ENCODE measurements at regions not wholly inside any gene's neighbourhood (a gene's known extent, or its start where the extent isn't known, plus 50 kb on each side); places are given as distances from the start of the nearest gene placed in this dataset.

DNA sequence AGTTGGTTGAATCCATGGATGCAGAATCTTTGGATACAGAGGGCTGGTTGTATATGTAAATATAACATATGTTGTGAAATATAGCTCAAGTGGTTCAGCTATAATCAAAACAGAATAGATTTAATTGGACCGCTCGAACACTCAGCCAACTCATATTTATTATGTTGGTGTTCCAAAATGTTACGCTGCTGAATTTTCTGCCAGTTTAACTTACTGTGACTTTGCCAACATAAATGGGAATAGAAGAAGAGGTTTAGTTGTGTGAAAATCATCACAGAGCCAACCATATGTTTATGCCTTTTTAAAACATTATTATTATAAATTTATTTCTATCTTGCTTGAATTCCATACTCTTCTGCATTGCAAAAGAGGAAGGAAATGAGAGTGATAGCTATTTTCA is 178.2 kb upstream of the FBXL7 start:
- TF ChIP-seq, protein P1, sequence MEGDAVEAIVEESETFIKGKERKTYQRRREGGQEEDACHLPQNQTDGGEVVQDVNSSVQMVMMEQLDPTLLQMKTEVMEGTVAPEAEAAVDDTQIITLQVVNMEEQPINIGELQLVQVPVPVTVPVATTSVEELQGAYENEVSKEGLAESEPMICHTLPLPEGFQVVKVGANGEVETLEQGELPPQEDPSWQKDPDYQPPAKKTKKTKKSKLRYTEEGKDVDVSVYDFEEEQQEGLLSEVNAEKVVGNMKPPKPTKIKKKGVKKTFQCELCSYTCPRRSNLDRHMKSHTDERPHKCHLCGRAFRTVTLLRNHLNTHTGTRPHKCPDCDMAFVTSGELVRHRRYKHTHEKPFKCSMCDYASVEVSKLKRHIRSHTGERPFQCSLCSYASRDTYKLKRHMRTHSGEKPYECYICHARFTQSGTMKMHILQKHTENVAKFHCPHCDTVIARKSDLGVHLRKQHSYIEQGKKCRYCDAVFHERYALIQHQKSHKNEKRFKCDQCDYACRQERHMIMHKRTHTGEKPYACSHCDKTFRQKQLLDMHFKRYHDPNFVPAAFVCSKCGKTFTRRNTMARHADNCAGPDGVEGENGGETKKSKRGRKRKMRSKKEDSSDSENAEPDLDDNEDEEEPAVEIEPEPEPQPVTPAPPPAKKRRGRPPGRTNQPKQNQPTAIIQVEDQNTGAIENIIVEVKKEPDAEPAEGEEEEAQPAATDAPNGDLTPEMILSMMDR (IDR thresholded peaks at IDR 0.05), result no peak
- TF ChIP-seq EZH2 (IDR thresholded peaks at IDR 0.05; ENCODE audit: borderline replicate concordance, insufficient read depth, low read depth, low read length, poor library complexity, severe bottlenecking), result no peak
- Histone ChIP-seq H3K4me2 (replicated peaks; ENCODE audit: low read depth, low read length, poor library complexity, severe bottlenecking) (no peak overlapping the region), H3K27ac (ENCODE audit: low read length in 2 of 2) (no peak overlapping the region), H3K36me3 (replicated peaks in 1 of 2; ENCODE audit: control extremely low read depth in 1 of 2, control insufficient read depth in 1 of 2, extremely low read depth in 1 of 2, insufficient read depth in 2 of 2, low read length in 1 of 2) (no peaks in the 10 kb centered on the region), H2AFZ (ENCODE audit: insufficient read depth, low read depth, low read length, poor library complexity, severe bottlenecking) (no peak overlapping the region), H3K27me3 (replicated peaks in 1 of 4; ENCODE audit: control extremely low read depth in 1 of 4, control insufficient read depth in 3 of 4, insufficient read depth in 4 of 4, low read length in 3 of 4) (no peaks in the 10 kb centered on the region), H3K4me1 (ENCODE audit: control insufficient read depth in 2 of 2, insufficient read depth in 2 of 2, low read length in 2 of 2) (no peaks in the 10 kb centered on the region), H3K9me3 (ENCODE audit: control extremely low read depth in 1 of 3, control insufficient read depth in 2 of 3, insufficient read depth in 1 of 3, low read length in 2 of 3) (no peaks in the 10 kb centered on the region), H3K9ac (ENCODE audit: low read length) (no peak overlapping the region), H4K20me1 (ENCODE audit: control insufficient read depth, insufficient read depth, low read length, poor library complexity, severe bottlenecking) (no peaks in the 10 kb centered on the region), H3K4me3 (ENCODE audit: control extremely low read depth in 1 of 5, extremely low read depth in 1 of 5, insufficient read depth in 1 of 5, low read depth in 2 of 5, low read length in 4 of 5) (no peak overlapping the region), H3K79me2 (ENCODE audit: control insufficient read depth, insufficient read depth, low read length) (no peaks in the 10 kb centered on the region)
- intact Hi-C loops (cut with micrococcal nuclease), result no loop called here
- H3K27ac Mint-ChIP-seq, result no peak overlapping the region
- ChIA-PET POLR2A (no interaction called here), CTCF (no interaction called here)
- WGBS (ENCODE audit: insufficient coverage), result no CpG with 5 or more reads among the region's 3 CpGs
- ATAC-seq (ENCODE audit: low read depth) (no peak), DNase-seq (no peak)
- H3K4me1 Mint-ChIP-seq, result no peaks in the 10 kb centered on the region
- H3K4me3 Mint-ChIP-seq, result no peak overlapping the region
- no peaks in the 10 kb centered on the region for H3K9me3 Mint-ChIP-seq (ENCODE audit: insufficient read depth)
- no peaks in the 10 kb centered on the region for H3K27me3 Mint-ChIP-seq

DNA sequence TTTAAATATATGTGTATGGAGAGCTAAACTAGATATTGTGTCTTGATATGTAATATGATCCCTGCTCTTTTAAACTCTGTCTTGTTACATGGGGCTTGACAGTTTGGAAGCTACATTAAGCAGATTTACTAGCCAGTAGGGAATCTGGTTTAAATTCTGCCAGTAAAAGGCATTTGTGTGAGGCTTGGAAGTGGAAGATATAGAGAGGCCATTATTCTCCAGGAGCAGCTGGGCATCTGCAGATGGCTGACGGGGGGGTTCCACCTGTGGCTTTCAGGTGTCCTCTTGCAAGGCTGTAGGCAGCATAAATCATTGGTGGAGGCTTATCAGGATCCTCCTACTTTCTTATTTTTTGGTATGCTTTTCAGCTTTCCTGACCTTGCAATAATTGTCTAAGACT is 179.1 kb upstream of the FBXL7 start:
- H3K4me2 ChIP-seq (replicated peaks; ENCODE audit: low read depth, low read length, poor library complexity, severe bottlenecking), result no peak overlapping the region
- no peaks in the 10 kb centered on the region for H3K27me3 ChIP-seq (replicated peaks in 1 of 4; ENCODE audit: control extremely low read depth in 1 of 4, control insufficient read depth in 3 of 4, insufficient read depth in 4 of 4, low read length in 3 of 4)
- H3K79me2 ChIP-seq (ENCODE audit: control insufficient read depth, insufficient read depth, low read length), result no peaks in the 10 kb centered on the region
- no peak overlapping the region for H3K9ac ChIP-seq (ENCODE audit: low read length)
- no peaks in the 10 kb centered on the region for H4K20me1 ChIP-seq (ENCODE audit: control insufficient read depth, insufficient read depth, low read length, poor library complexity, severe bottlenecking)
- intact Hi-C loops (cut with micrococcal nuclease), result no loop called here
- no peak overlapping the region for H2AFZ ChIP-seq (ENCODE audit: insufficient read depth, low read depth, low read length, poor library complexity, severe bottlenecking)
- H3K27ac ChIP-seq (ENCODE audit: low read length in 2 of 2), result no peak overlapping the region
- TF ChIP-seq, protein P1 (IDR thresholded peaks at IDR 0.05), result no peak
- TF ChIP-seq EZH2 (IDR thresholded peaks at IDR 0.05; ENCODE audit: borderline replicate concordance, insufficient read depth, low read depth, low read length, poor library complexity, severe bottlenecking), result no peak
- H3K4me3 Mint-ChIP-seq, result no peak overlapping the region
- no CpG with 5 or more reads among the region's 1 CpG for WGBS (ENCODE audit: insufficient coverage)
- H3K9me3 Mint-ChIP-seq (ENCODE audit: insufficient read depth), result no peaks in the 10 kb centered on the region
- H3K4me3 ChIP-seq (ENCODE audit: control extremely low read depth in 1 of 5, extremely low read depth in 1 of 5, insufficient read depth in 1 of 5, low read depth in 2 of 5, low read length in 4 of 5), result no peak overlapping the region
- H3K9me3 ChIP-seq (ENCODE audit: control extremely low read depth in 1 of 3, control insufficient read depth in 2 of 3, insufficient read depth in 1 of 3, low read length in 2 of 3), result no peaks in the 10 kb centered on the region
- DNase-seq (no peak), ATAC-seq (ENCODE audit: low read depth) (no peak)
- H3K4me1 Mint-ChIP-seq, result no peaks in the 10 kb centered on the region
- H3K4me1 ChIP-seq (ENCODE audit: control insufficient read depth in 2 of 2, insufficient read depth in 2 of 2, low read length in 2 of 2), result no peaks in the 10 kb centered on the region
- no peak overlapping the region for H3K27ac Mint-ChIP-seq
- ChIA-PET POLR2A (no interaction called here), CTCF (no interaction called here)
- no peaks in the 10 kb centered on the region for H3K27me3 Mint-ChIP-seq
- no peaks in the 10 kb centered on the region for H3K36me3 ChIP-seq (replicated peaks in 1 of 2; ENCODE audit: control extremely low read depth in 1 of 2, control insufficient read depth in 1 of 2, extremely low read depth in 1 of 2, insufficient read depth in 2 of 2, low read length in 1 of 2)

All from B cell (primary cell).